ENCODE measurements at regions not wholly inside any gene's neighbourhood (a gene's known extent, or its start where the extent isn't known, plus 50 kb on each side); places are given as distances from the start of the nearest gene placed in this dataset.

DNA sequence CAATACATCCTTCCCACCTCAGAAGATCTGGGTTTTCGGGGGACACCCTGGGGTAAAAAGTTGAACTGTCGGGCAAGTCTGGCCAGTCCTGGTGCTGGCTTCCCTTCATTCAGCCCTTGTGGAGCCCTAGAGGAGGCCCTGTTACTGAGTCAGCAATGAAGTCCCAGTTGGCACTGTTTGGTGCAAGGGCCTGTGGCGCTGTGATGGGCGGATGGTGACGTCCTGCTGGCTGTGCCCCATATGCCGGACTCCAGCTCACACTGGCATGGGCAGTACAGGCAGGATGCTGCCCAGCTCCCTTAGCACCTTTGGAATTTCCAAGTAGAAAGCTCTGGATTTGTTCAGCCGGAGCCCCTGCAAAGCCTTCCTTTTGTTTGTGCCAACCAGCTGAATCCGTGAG is 186.2 kb upstream of the PMEPA1 start:
- ChIA-PET POLR2A (no interaction called here), CTCF (no interaction called here)
- TF ChIP-seq CTCF (IDR thresholded peaks at IDR 0.05; ENCODE audit: low read depth, low read length), result no peak
- H3K27me3 ChIP-seq (ENCODE audit: control insufficient read depth, insufficient read depth, low read length), result peaks cover 4% of the 10 kb centered on the region
- no peaks in the 10 kb centered on the region for H3K9me3 ChIP-seq (ENCODE audit: control insufficient read depth, insufficient read depth, low read length)
- no peak overlapping the region for H3K4me3 ChIP-seq (ENCODE audit: low read depth, low read length)
- no peak for DNase-seq (ENCODE audit: low read depth, low spot score)
- no peak overlapping the region for H3K27ac ChIP-seq (ENCODE audit: low read depth, low read length)

DNA sequence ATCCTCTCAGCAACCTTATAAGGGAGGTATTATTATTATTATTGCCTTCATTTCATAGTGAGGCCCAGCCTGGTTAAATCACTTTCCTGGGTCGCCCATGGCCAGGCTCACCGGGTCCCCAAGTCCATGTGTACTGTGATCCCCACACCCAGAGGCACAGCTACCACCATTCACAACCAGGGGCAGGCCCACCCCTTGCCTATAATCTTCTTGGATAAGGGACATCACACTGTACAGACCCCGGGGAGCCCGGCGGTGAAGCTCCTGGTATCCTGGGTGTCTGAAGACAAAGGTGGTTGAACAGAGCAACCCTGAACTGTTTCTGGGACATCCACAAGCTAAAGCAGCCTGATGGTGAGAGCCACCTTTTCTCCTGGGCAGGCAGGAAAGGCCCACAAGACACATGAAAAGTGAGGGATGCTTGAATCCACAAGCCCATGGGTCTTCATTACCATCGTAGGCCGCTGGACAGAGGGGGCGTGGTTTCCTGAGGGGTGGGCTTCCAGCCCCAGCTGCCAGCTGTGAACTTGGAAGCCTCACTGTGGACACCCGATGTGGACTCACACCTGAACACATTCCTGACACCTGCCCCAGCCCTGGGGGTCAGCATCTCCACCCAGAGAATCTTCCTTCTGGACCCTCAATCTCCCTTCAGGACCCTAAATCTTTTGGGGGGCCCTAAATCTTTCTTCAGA is 185.5 kb upstream of the PMEPA1 start:
- no peak for DNase-seq (ENCODE audit: low read depth, low spot score)
- ChIA-PET CTCF (no interaction called here), POLR2A (no interaction called here)
- Histone ChIP-seq H3K4me3 (ENCODE audit: low read depth, low read length) (no peak overlapping the region), H3K9me3 (ENCODE audit: control insufficient read depth, insufficient read depth, low read length) (no peaks in the 10 kb centered on the region), H3K27ac (ENCODE audit: low read depth, low read length) (no peak overlapping the region), H3K27me3 (ENCODE audit: control insufficient read depth, insufficient read depth, low read length) (peaks cover 4% of the 10 kb centered on the region)
- no peak for TF ChIP-seq CTCF (IDR thresholded peaks at IDR 0.05; ENCODE audit: low read depth, low read length)

- H3K4me3 ChIP-seq (ENCODE audit: low read depth, low read length), result no peak overlapping the region
- CTCF ChIA-PET, result no interaction called here
- POLR2A ChIA-PET, result no interaction called here
Observed at GRCh38 chr20:57894522-57894921, 184.7 kb upstream of the PMEPA1 start.

GRCh38 chr20:57894096-57894495 is 184.3 kb upstream of the PMEPA1 start:
- H3K27ac ChIP-seq (ENCODE audit: low read depth, low read length), result no peak overlapping the region
- H3K9me3 ChIP-seq (ENCODE audit: control insufficient read depth, insufficient read depth, low read length), result no peaks in the 10 kb centered on the region
- H3K4me3 ChIP-seq (ENCODE audit: low read depth, low read length), result no peak overlapping the region
- no peak for TF ChIP-seq CTCF (IDR thresholded peaks at IDR 0.05; ENCODE audit: low read depth, low read length)
- POLR2A ChIA-PET, result no interaction called here
- CTCF ChIA-PET, result no interaction called here
- DNase-seq (ENCODE audit: low read depth, low spot score), result no peak
- H3K27me3 ChIP-seq (ENCODE audit: control insufficient read depth, insufficient read depth, low read length), result peaks cover 4% of the 10 kb centered on the region

More at GRCh38 chr20:57894522-57894921, 184.7 kb upstream of the PMEPA1 start:
- Histone ChIP-seq H3K27me3 (ENCODE audit: control insufficient read depth, insufficient read depth, low read length) (peaks cover 4% of the 10 kb centered on the region), H3K27ac (ENCODE audit: low read depth, low read length) (no peak overlapping the region), H3K9me3 (ENCODE audit: control insufficient read depth, insufficient read depth, low read length) (no peaks in the 10 kb centered on the region)
- no peak for DNase-seq (ENCODE audit: low read depth, low spot score)
- TF ChIP-seq CTCF (IDR thresholded peaks at IDR 0.05; ENCODE audit: low read depth, low read length), result no peak

DNA sequence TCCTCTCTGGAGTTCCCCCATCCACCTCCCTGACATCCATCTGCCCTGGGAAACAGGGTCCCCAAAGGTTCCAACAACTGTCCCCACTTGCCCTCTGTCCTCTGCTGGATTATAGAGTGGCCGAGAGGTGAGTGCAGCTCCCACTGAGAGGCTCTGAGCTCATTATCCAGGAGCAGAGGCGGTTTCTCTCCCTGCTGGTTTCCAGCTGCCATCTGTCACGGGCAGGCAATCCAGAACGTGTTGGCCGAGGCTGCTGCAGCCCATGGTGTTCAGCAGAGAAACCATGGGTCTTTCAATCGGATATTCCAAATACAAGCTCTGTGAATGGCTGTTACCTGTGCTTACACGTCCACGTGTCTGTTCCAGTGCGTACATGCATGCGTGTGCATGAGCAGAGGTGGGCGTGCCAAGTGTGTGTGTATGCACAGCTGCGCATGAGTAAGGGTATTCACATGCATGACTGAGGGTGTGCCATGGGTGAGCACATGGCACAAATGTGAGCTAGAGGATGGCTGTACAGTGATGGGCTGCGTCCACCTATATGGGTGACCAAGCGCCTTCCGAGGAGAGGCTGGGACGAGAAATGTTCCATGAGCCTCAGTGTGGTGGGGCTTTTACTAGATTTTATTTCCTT is 183.7 kb upstream of the PMEPA1 start:
- H3K4me3 ChIP-seq (ENCODE audit: low read depth, low read length), result no peak overlapping the region
- H3K27ac ChIP-seq (ENCODE audit: low read depth, low read length), result no peak overlapping the region
- H3K9me3 ChIP-seq (ENCODE audit: control insufficient read depth, insufficient read depth, low read length), result no peaks in the 10 kb centered on the region
- DNase-seq (ENCODE audit: low read depth, low spot score), result no peak
- TF ChIP-seq CTCF (IDR thresholded peaks at IDR 0.05; ENCODE audit: low read depth, low read length), result no peak
- POLR2A ChIA-PET, result no interaction called here
- CTCF ChIA-PET, result no interaction called here
- H3K27me3 ChIP-seq (ENCODE audit: control insufficient read depth, insufficient read depth, low read length), result peaks cover 4% of the 10 kb centered on the region

Measured in AG04450 (cell line).